HepG2 (cell line): ENCODE measurements at regions not wholly inside any gene's neighbourhood (a gene's known extent, or its start where the extent isn't known, plus 50 kb on each side); places are given as distances from the start of the nearest gene placed in this dataset.
A peak's percentile ranks its signal among the peaks of the same experiment; 100 is the strongest.

Experiments used
- HNF4G ChIP-seq, 2 experiments: sonication (generic) in 1 of 2; formaldehyde crosslinking in 1 of 2; IDR thresholded peaks; 2 replicates each; pipeline versions ENCODE4 v1.4.0 to v1.6.1; 2011 to 2020; ENCODE audit warnings: borderline replicate concordance in 2 of 2, low read depth in 2 of 2, mild to moderate bottlenecking in 2 of 2, low read length in 1 of 2, missing genetic modification reagents in 1 of 2, moderate library complexity in 1 of 2
- JUNB ChIP-seq: sonication (generic); formaldehyde crosslinking; IDR thresholded peaks from 2 replicates; pipeline ENCODE4 v1.8.0; 2022; ENCODE audit warnings: missing genetic modification reagents, mild to moderate bottlenecking, borderline replicate concordance
- PRDM10 ChIP-seq: sonication (generic); formaldehyde crosslinking; IDR thresholded peaks from 2 replicates; pipeline ENCODE4 v1.4.0; 2020; ENCODE audit warnings: low read depth, missing genetic modification reagents
- RXRA ChIP-seq: sonication (generic); formaldehyde crosslinking; IDR thresholded peaks from 2 replicates; pipeline ENCODE4 v1.5.1; 2020; ENCODE audit warnings: missing genetic modification reagents
- SMAD1 ChIP-seq: sonication (generic); formaldehyde crosslinking; IDR thresholded peaks from 2 replicates; pipeline ENCODE4 v1.4.0; 2020; ENCODE audit warnings: missing genetic modification reagents, low read depth, mild to moderate bottlenecking, borderline replicate concordance
- ZBTB4 ChIP-seq: sonication (generic); formaldehyde crosslinking; IDR thresholded peaks from 2 replicates; pipeline ENCODE4 v1.4.0; 2020; ENCODE audit warnings: missing genetic modification reagents, mild to moderate bottlenecking, borderline replicate concordance
- ZFY ChIP-seq: sonication (generic); formaldehyde crosslinking; IDR thresholded peaks from 2 replicates; pipeline ENCODE4 v1.4.0; 2020; ENCODE audit warnings: missing genetic modification reagents
- ZNF264 ChIP-seq: sonication (generic); formaldehyde crosslinking; IDR thresholded peaks from 2 replicates; pipeline ENCODE4 v1.4.0; 2020; ENCODE audit warnings: missing genetic modification reagents
- ZNF619 ChIP-seq: sonication (generic); formaldehyde crosslinking; IDR thresholded peaks from 2 replicates; pipeline ENCODE4 v1.4.0; 2020; ENCODE audit warnings: mild to moderate bottlenecking, missing genetic modification reagents
- ZNF766 ChIP-seq: sonication (generic); formaldehyde crosslinking; IDR thresholded peaks from 2 replicates; pipeline ENCODE4 v1.5.0; 2020; ENCODE audit warnings: missing genetic modification reagents, borderline replicate concordance
- ZSCAN9 ChIP-seq: IDR thresholded peaks from 2 replicates; pipeline ENCODE4 v1.6.1; 2016; ENCODE audit warnings: borderline replicate concordance
- TF ChIP-seq, protein P1 (sequence below): sonication (generic); formaldehyde crosslinking; conservative IDR thresholded peaks from 2 replicates; pipeline ENCODE4 v1.4.0; 2020; ENCODE audit warnings: missing genetic modification reagents
- TF ChIP-seq, protein P2 (sequence below): sonication (generic); formaldehyde crosslinking; IDR thresholded peaks from 2 replicates; pipeline ENCODE4 v1.8.1; 2022; ENCODE audit warnings: low read depth, mild to moderate bottlenecking, missing genetic modification reagents

GRCh38 chr1:40919475-40920011, 57.4 kb upstream of the CITED4 start (continued):
- TF ChIP-seq ZBTB4 (CRISPR knock-in tag) (peak; percentile 42; the same call in 1 of the 2 replicates), ZNF766 (0 out of 2 replicates have a peak, but pooled peaks have one; percentile 52), SMAD1 (CRISPR knock-in tag) (peak; percentile 90; the same call in 1 of the 2 replicates), RXRA (peak; percentile 99), ZSCAN9 (CRISPR knock-in tag) (peak; percentile 76; the same call in 1 of the 2 replicates), HNF4G (IDR thresholded peaks at IDR 0.05; ENCODE audit: borderline replicate concordance, low read depth, low read length) (peak; percentile 34; the same call in 1 of the 2 replicates), HNF4G (CRISPR knock-in tag; IDR thresholded peaks at IDR 0.05; ENCODE audit: borderline replicate concordance, low read depth) (peak; percentile 82), ZNF619 (CRISPR knock-in tag) (peak; percentile 75; the same call in 1 of the 2 replicates), JUNB (CRISPR knock-in tag) (no peak; the same call in 1 of the 2 replicates), ZFY (CRISPR knock-in tag) (peak; percentile 65; the same call in 1 of the 2 replicates), ZNF264 (no peak), PRDM10 (CRISPR knock-in tag) (peak; percentile 72)
- TF ChIP-seq, protein P1, sequence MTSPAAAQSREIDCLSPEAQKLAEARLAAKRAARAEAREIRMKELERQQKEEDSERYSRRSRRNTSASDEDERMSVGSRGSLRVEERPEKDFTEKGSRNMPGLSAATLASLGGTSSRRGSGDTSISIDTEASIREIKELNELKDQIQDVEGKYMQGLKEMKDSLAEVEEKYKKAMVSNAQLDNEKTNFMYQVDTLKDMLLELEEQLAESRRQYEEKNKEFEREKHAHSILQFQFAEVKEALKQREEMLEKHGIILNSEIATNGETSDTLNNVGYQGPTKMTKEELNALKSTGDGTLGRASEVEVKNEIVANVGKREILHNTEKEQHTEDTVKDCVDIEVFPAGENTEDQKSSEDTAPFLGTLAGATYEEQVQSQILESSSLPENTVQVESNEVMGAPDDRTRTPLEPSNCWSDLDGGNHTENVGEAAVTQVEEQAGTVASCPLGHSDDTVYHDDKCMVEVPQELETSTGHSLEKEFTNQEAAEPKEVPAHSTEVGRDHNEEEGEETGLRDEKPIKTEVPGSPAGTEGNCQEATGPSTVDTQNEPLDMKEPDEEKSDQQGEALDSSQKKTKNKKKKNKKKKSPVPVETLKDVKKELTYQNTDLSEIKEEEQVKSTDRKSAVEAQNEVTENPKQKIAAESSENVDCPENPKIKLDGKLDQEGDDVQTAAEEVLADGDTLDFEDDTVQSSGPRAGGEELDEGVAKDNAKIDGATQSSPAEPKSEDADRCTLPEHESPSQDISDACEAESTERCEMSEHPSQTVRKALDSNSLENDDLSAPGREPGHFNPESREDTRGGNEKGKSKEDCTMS (CRISPR knock-in tag) = no peak
- TF ChIP-seq, protein P2, sequence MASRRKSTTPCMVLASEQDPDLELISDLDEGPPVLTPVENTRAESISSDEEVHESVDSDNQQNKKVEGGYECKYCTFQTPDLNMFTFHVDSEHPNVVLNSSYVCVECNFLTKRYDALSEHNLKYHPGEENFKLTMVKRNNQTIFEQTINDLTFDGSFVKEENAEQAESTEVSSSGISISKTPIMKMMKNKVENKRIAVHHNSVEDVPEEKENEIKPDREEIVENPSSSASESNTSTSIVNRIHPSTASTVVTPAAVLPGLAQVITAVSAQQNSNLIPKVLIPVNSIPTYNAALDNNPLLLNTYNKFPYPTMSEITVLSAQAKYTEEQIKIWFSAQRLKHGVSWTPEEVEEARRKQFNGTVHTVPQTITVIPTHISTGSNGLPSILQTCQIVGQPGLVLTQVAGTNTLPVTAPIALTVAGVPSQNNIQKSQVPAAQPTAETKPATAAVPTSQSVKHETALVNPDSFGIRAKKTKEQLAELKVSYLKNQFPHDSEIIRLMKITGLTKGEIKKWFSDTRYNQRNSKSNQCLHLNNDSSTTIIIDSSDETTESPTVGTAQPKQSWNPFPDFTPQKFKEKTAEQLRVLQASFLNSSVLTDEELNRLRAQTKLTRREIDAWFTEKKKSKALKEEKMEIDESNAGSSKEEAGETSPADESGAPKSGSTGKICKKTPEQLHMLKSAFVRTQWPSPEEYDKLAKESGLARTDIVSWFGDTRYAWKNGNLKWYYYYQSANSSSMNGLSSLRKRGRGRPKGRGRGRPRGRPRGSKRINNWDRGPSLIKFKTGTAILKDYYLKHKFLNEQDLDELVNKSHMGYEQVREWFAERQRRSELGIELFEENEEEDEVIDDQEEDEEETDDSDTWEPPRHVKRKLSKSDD = peak; percentile 39; the same call in 1 of the 2 replicates
